DMS 273 (cell line): ENCODE measurements at regions not wholly inside any gene's neighbourhood (a gene's known extent, or its start where the extent isn't known, plus 50 kb on each side); places are given as distances from the start of the nearest gene placed in this dataset.
"Not testable (repeated sequence)": the region's sequence is repeated elsewhere in the genome, so short reads cannot be mapped to it uniquely, and the experiment has no call there.

Experiments used
- DNase-seq: peaks from one replicate; lab custom pipeline; 2025; ENCODE audit not compliant: unreplicated experiment; lab: John Stamatoyannopoulos, UW

DNA sequence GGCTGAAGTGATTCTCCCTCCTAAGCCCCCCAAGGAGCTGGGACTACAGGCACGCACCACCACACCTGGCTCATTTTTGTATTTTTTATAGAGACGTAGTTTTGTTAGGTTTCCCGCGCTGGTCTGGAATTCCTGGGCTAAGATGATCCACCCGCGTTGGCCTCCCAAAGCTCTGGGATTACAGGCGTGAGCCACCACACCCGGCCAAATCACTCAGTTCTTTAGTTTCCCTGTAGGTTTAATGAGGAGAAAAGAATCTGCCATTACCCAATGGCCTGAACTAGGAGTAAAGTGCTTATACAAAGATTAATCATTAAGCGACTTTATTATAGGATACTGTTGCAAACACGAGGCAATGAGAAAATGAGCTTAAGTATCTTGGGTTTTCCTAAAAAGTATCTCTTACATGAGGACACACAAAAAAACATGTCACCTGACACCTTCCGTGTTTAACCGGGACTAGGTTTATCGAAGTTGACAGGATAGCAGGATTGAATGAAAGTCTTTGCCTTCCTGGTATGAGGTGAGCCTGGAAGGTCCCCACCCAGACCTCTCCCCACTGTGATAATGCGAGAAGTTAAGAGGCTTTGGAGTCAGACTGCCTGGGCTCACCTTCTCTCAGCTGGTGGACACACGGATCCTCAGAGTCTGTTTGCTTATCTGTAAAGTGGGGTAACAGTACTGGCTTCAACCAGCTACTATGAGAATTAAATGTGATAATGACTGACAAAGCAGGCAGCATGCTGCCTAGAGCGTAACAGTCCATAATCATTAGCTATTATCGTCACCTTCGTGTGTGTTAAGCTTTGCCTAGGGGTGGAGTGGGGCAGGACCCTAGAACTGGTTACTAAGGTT is 133.5 kb upstream of the KRAS start:
- no peak for DNase-seq

DNA sequence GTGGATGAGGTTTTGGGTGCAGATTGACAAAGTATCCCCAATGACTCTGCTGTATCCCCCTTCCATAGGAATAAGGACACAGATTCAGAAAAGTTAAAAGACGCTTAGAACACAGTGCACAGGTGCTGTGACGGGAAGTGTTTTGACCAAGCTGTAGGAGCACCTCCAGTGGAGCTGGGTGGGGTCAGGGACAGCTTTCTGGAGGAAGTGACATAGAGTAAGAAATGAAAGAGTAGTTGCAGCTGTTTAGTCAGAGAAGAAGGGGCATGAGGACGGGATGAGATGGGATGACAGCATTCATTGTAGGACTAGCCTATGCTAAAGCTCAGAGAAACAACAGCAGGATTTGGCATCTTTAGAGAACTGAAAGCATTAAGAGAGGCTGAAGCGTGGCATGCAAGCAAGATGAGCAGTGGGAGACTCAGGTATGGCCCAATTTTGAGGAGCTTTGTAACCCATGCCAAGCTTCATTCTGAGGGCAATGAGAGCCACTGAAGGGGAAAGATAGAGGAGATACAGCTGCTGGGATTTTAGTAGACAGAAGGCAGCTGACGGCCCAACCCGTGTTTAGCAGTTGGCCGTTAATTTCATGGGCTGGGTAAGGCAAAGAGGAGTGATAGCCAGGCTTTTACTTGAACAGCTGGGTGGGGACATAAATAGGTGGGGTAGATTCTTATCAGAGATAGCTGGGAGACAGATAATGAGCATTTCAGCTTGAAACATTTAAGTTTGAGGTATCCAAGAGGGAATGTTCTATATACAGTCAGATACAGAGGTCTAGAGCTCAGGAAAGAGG is 131.8 kb upstream of the KRAS start:
- DNase-seq: peak; percentile 74

DNA sequence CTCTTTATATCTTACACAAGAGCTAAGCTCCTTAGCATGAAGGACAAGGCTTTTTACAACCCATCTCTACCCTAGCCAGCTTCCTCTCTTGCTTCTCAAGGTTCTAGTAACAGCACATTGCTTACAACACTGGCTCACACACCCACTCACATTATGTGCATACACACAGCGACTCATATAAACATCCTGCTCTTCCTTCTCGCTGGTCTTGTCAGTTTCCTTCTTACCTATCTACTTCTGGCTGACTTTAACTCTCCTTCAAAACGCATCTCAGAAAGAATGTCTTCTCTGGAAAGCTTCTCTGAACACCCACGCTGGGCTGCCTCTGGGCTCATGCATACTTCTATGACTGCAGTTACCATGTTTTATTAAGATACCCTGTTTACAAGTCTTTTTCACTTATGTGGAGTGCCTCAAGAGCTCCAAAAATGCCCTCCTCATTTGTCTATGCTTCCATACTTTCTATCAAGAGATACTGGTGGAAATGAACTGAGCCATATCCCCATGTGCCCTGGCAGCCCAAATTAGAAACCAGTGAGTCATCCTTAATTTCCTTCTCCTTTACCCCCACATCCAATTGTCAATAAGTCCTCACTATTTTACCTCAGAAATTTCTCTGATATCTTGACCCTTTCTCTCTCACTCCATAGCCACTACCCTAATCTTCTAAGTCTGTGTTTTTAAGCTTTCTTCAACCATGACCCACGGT is 126.9 kb upstream of the KRAS start:
- DNase-seq: no peak

- DNase-seq: no peak
Measured at GRCh38 chr12:25376985-25377384, 126.3 kb upstream of the KRAS start.

DNA sequence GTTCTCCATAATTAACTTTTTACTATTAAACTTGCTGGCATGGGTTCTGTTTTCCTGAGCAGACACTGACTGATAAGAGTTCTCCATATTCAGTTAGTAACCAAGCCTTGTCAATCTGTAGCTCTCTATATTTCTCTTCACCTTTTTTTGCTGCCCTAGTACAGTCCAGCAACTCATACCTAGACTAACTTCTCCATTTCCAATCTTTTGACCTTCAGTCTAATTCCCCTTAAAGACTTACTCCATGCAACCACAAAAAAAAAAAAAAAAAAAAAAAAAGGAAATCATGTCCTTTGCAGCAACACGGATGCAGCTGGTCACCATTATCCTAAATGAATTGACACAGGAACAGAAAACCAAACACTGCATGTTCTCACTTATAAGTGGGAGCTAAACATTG is 125.7 kb upstream of the KRAS start:
- no peak for DNase-seq

DNA sequence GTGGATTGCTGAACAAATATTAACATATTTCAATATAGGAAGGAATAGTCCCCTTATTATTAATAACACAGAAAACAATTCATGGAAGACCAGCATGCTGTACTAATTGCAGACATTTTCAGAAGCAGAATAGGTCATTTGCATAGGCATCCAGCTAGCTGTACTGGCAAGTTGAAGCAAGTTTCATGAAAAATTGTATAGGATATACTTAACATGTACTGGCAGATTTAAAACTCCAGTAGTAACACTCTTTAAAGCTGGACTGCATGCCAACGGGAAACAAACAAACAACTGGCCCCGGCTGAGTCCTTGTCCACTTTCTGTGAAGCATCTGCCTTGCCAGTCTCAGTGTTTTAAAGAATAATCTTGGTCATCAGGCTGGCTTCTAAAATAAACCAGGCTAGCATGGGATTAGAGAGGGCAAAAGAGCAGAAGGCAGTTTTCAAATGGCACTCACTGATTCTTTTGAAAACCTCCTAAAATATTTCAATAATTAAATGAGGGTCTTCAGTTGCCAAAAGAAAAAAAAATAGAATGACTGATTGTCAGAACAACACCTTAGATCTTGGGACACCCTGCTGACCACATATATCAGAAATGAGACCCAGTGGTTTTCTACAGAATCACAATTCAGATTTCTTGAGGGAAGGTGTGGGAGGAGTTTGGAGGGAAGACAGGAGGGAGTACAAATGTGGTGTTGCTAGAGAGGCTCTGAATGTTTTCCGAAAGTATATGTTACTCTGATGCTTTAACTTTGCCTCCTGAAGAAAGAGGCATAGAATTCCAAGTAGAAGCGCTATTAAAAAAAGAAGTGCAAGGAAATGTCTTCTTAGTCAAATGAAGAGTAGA is 122.5 kb upstream of the KRAS start:
- DNase-seq: no peak

- DNase-seq: no peak
Measured at GRCh38 chr12:25372002-25372401, 121.3 kb upstream of the KRAS start.

- DNase-seq: no peak
Measured at GRCh38 chr12:25368557-25368956, 117.8 kb upstream of the KRAS start.

- no peak for DNase-seq
Measured at GRCh38 chr12:25366122-25366521, 115.4 kb upstream of the KRAS start.

DNA sequence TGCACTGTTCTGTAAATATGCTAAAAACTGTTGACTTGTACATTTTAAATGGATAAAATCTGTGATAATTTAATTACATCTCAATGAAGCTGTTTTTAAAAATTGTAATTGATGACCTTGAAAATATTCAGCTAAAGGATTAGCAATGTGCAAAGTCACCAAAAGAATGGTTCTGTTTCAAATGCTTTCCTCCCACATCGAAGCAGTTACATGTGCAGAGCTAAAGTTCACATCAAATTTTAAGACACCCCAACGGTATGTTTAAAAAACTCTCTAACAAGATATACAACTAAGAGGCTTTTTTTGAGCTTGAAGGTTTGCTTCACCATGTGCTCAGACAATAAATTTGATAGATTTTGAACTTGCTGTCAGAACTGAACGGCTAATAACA is 114.6 kb upstream of the KRAS start:
- DNase-seq: no peak

GRCh38 chr12:25364529-25365339 is 114.0 kb upstream of the KRAS start:
- DNase-seq: no peak

DNA sequence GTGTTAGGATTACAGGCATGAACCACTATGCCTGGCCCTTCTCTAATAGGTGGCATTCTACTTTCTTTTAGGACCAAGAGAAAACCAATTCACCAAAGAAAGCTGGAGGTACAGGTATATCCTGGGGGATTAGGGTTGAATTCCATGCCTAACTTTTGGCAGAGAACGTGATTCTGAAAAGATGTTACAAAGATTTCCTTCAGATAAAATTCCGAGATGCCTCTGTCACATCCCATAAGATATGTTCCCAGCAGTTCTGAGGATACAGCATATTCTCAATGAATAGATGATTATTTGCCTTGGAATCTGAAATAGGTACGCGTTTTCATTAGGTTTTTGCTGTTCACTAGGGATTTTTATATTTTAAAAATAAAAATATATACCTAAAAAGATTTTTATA is 111.9 kb upstream of the KRAS start:
- DNase-seq: no peak

DNA sequence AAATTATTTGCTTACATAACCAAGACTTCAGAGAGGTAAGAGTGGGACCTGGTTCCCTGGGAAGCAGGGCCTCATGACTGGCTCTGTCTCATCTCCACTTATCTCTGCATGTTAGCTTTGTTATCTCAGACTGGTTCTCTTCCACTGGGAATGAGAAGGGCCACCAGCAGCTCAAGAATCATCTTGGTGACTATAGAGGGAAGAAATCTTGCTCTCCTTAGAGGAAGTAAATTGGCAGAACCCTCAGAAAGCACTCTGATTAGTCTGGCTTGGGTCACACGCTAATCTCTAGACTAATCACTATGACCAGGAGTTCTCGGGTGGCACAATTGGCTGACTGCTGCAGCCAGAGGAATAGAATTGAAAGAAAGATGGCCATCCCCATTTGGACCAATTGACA is 110.8 kb upstream of the KRAS start:
- no peak for DNase-seq

DNA sequence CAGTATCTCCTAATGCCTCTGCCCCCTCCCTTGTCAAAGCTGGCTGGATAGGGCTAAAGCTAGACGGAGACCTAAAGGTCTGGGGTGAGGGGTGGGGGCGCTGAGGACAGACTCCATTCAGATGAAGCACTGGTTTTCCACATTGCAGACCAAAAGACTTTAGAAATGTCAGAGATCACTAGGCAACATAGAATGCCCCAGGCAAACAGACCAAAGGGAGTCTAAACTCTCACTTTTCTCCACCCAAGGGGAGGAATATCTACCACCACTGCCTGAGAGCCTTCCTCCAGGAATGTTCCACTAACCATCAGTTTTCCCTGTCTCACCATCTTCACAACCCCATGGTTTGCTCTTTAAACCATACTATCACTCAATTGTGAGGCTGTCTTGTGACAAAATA is 106.9 kb upstream of the KRAS start:
- DNase-seq: no peak

DNA sequence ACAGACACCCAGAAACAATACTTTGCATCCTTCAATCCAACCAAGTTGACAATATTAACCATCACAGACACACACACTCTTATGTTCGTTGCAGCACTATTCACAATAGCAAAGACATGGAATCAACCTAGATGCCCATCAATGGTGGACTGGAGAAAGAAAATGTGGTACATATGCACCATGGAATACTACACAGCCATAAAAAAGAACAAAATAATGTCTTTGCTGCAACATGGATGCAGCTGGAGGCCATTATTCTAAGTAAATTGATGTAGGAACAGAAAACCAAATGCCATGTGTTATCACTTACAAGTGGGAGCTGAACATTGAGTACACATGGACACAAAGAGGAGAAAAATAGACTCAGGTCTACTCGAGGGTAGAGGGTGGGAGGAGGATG is 102.2 kb upstream of the KRAS start:
- not testable (repeated sequence) for DNase-seq

- no peak for DNase-seq
Measured at GRCh38 chr12:25352083-25352918, 101.6 kb upstream of the KRAS start.

GRCh38 chr12:25348593-25348895 is 97.8 kb upstream of the KRAS start:
- DNase-seq: no peak

DNA sequence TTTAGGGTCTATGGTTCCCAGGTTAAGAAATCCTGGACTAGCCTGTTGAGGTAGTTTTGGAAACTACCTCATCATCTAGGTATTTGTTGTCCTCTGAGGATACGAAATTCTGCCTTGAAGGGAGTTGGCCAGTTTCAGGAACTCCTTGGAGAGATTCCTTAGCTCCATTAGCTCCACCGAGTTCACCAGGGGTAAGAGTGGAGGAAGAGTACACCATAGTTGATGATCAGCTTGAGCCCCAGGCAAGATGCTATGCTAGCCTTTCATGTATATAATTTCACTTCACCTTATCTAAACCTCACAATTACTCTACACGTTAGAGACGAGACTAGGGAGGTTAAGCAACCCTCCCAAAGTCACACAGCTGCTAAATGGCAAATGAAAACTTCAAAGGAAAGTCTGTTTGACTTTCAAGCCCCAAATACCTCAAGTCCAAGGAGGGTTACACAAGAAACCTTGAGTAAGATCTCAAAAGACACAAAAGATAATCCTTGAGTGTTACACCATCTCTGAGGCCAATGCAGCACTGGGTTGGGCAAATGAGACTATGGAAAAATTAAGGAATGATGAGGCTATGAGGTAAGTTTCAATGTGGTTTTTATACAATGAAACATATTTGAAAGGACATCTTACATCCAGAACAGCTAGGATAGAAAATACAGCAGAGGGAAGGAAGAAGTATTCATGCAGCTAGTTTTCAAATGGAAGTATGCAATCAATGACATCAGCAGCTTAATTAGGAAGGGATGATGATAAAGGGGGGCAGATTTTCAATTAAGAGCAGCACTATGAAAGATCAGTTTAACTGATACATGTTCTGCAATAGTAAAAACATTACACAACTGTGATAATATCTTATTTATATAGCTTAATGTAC is 97.2 kb upstream of the KRAS start:
- no peak for DNase-seq
